Stimulated activated CD4-positive, alpha-beta T cell treated with anti-CD3 and anti-CD28 coated beads, Interleukin-15, amount 100 ng/mL, for 24 hours (primary cell): ENCODE measurements at regions not wholly inside any gene's neighbourhood (a gene's known extent, or its start where the extent isn't known, plus 50 kb on each side); places are given as distances from the start of the nearest gene placed in this dataset.
"Not testable (repeated sequence)": the region's sequence is repeated elsewhere in the genome, so short reads cannot be mapped to it uniquely, and the experiment has no call there.

ENCODE experiments used
- DNase-seq: peaks from one replicate; pipeline ENCODE4 v3.0.0-alpha.2; 2020

GRCh38 chr7:96558530-96558929, 151.1 kb downstream of the SEM1 start:
- no peak for DNase-seq

DNA sequence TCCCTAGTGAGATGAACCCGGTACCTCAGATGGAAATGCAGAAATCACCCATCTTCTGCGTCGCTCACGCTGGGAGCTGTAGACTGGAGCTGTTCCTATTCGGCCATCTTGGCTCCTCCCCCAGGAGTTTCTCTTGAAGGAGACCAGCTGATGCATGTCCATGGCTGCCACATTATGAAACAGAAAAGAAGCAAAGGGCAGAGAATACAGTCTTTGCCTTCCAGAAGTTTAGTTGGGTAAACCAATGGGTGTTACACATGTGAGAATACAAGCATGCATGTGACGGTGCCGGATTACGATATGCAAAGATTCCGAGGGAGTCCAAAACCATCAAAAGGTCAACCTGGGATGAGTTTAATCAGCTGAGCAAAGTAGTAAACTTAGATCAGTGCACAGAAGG, 151.6 kb downstream of the SEM1 start:
- no peak for DNase-seq

- DNase-seq, result not testable (repeated sequence)
Observed at GRCh38 chr7:96557598-96557997, 152.0 kb downstream of the SEM1 start.

- no peak for DNase-seq
Observed at GRCh38 chr7:96548664-96549063, 161.0 kb downstream of the SEM1 start.

GRCh38 chr7:96547371-96547811, 162.3 kb downstream of the SEM1 start:
- DNase-seq, result no peak

DNA sequence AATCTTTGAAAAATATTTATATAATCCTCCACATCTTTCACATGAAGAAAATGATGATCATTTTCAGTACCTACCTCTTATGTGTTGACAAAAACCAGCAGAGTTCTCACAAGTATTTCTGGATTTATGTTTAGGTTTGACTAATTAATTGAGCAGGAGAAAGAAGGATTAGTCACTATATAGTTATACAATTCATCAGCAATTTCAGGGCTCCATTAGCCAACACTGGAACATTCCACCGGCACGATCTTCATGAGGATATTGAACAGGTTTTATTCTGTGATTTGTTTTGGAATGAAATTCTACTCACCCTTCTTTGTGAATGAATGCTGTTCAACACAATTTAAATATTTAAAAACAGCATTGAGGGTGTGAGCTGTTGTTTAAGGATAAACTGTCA, 163.2 kb downstream of the SEM1 start:
- no peak for DNase-seq

- DNase-seq, result no peak
Observed at GRCh38 chr7:96539471-96539870, 170.2 kb downstream of the SEM1 start.

- DNase-seq, result no peak
Observed at GRCh38 chr7:96538632-96539031, 171.0 kb downstream of the SEM1 start.

- DNase-seq, result no peak
Observed at GRCh38 chr7:96534221-96534620, 175.4 kb downstream of the SEM1 start.

DNA sequence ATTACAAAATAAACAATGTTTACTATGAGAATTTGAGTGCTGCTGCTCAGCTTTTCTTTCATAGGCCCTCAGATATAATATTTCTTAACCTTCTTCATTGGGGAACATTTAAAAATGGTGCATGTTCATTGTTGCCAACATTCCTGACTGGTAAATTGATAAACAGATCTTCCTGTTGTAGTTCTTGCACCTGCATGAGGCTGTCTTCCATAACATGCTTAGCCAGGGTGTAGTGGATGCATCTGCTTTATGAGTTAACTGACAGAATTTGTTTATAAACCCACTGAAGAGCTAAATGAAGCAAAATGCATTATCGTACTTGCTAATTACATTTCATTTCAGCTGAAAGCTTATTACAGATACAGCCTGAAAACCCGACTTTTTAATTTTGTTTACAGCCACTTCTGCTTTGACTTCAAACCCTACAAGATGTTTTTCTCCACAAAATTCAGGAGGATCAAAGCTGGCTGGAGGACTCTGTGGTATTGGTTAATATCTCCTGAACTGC, 177.2 kb downstream of the SEM1 start:
- DNase-seq, result no peak

DNA sequence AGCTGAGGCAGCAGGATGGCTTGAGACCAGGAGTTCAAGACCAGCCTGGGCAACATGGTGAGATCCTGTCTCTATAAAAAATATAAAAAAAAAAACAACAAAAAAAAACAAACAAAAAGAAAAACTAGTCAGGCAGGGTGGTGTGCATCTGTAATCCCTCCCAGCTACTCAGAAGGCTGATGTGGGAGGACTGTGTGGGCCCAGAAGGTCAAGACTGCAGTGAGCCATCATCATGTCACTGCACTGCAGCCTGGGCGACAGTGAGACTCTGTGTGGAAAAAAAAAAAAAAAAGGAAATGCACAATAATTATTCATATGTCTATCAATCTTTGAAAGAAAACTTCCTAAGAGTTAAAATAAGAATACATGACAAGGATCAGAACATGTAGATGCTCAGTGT, 178.3 kb downstream of the SEM1 start:
- DNase-seq, result no peak

DNA sequence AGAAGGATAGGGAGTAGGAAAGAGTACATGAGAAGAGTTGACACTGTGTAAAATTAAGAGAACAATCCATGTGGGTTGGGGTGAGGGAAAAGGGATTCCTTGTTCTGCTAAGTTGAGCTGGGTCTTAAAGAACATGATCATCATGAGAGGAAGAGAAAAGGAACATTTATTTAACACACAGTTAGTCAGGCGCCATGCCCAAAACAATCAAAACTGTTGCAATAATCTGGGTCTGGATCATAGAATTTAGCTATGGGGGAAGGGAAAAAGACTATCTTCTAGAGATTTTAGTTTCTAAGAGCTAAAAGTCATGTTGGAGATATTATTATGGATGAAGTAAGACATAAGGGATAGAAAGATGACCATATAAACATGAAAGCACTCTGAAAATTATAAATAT, 178.9 kb downstream of the SEM1 start:
- DNase-seq, result no peak

DNA sequence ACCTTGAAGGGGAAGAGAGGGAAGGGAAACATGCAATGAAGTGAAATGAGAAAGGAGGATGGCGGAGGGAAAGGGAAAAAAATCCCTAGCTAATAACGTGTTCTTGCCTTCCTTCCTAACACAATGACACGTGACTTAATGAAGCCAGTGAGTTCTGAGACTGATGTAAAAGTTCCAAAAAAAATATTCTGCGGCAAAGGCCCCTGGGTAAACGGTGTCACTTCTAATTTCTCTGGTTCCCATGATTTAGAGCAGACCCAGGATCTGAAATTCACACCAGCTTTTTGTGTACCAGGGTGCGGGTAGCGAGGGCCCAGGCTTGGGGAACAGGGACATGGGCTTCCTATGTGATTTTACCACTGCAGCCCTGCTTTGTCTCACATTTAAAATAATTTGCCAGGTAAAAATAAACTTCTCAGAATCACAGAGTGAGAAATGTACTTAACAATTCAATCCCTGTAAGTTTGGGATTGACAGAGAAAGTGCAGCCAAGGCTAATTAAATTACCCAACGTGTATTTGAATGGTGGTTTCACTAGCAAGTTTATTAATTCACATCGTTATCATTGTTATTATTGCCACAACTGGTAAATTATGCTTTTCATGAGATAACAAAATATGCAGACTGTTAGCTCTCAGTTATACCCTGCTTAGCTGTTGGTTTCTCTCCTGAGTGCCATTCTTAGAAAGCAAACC, 182.4 kb downstream of the SEM1 start:
- no peak for DNase-seq

DNA sequence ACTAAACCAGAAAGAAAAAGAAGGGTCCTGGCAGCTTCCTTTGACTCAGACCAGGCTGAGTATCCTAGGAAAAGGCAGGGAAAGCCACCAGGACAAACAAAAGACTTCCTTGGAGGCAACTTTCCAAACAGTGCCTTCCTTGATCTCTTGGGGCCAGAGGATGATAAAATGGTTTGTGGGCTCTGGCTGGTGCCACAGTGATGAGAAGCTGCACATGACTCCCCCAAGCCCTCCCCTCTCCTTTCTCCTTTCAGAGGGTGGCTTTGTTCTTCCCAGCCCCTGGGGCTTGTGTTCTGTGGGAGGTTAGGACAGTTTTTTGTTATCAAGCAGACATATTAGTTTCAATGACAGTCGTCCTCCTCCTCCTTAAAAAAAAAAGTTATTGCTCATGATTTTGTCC, 183.2 kb downstream of the SEM1 start:
- DNase-seq, result no peak

DNA sequence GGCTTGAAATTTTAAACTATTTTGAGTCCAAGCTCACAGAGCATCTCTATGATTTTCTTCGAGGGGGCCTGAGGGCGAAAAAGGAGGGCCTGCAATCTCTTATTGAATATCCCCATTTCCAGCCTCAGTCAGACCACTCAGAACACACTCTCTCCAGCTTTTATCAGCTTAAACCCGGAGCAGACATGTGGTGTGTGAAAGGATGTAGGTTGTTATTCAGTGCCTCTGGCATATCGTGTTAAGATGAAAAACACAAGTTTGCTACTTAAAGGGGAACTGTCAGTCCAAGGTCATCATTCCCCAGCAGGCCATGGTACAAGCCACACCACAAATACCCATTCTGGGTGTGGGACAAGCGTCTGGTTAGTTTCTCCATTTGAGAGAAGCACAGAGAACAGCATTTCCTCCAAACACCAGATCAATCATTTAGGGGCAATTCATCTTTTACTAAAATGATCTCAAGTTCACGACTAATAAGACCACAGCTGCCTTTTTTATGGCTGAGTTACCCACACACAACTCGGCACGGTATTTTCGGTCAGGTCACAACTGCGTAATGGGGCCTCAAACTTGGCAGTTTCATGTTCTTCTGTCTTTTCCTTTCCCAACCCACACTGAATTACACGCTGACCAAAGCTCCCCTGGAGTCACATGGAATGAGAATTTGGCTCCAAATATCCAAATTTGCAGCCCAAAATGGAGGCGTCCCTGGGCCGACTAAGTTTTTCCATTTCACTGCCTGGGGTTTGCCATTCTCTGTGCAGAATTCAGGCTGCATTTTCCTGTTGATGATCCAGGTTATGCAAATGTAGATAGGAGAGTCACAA, 188.4 kb downstream of the SEM1 start:
- DNase-seq, result no peak

DNA sequence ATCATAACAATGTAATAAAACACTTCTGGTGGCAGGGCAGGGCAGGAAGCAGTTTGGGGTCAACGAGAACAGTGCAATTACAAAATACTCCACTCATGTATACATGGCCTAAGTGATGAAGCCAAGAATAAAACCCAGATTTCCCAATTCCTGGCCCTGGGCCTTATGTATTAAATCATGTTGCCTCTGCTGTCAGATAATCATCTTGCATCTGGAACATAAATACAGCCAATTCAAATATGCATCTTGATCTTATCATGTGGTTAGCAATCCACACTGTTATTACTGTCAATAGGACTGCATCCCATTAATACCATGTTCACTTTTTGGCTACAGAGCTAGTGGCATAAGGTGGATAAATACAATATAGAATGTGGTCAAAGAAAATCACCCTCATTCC, 186.5 kb upstream of the SLC25A13 start:
- no peak for DNase-seq

GRCh38 chr7:96503597-96503996, 181.7 kb upstream of the SLC25A13 start:
- no peak for DNase-seq

DNA sequence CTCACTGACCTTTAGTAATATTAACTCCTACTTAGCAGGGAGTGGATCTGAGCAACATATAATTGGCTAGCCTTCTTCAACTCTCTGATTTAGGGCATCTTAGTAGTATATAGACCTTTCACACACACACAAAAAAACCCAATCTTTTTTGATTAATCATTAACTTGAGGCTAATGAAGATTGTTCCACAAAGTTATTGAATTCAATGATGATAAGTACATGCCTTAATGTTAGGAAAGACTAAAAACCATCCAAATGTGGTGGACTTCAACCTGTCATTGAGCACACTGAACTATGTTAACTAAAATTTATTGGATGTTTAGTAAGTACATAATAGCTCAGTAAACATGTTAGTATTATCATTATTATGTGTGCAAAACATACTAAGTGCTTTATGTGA, 179.4 kb upstream of the SLC25A13 start:
- no peak for DNase-seq

GRCh38 chr7:96499532-96499931, 177.6 kb upstream of the SLC25A13 start:
- no peak for DNase-seq

DNA sequence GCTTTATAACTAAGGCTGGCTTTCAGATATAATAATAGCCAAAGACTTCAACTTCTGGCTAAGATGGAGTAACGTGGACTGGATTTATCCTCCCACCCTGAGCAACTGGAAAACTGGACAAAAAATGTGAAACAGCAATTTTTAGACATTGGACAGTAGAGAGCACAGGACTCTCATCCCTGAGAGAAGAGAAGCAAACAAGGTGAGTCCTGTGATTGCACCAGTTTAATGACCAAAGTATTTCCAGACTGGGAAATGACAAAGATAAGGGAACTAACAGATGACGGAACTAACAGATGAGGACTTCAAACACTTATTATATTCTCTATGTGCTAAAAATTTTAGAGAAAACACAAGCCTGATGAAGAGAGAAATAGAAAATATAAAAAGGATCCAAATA, 175.7 kb upstream of the SLC25A13 start:
- DNase-seq, result no peak

- DNase-seq, result peak; percentile 6
Observed at GRCh38 chr7:96495751-96496216, 173.9 kb upstream of the SLC25A13 start.

DNA sequence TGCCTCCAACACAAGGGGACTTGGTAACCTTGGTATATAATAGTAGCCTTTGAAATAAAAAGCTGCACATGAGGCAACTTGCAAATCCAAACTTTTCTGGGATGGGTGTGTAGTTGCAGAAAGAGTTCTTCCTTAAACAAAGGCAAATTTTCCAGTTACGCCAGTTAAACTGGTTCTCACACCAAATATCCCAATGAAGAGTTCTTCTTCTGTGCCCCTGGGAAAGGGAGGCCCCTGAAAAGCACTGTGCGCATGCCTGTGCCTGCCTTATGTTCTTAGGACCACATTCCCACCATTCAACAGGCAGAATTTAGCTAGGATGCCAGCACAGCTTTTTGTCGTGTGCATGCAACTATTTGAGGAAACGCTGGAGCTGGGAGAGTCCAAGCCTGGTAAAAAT, 164.8 kb upstream of the SLC25A13 start:
- no peak for DNase-seq

DNA sequence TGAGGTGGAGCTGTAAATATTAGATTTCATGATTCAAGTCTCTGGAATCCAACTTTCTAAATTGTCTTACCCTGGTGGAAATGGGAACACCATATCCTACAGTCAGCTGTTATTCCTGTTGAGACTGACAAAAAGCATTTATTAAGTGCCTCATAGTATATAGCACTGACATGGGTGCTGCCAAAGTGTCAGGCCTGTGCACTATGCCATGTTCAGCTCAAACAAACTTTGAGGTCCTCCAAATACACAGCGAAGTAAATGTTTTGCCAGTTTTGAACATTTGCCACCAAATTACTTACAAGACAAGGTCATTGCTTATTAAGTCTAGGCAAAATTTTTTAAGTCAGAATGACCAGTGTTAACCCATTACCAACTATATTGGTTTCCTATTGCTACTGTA, 162.9 kb upstream of the SLC25A13 start:
- DNase-seq, result no peak

GRCh38 chr7:96484091-96484490, 162.2 kb upstream of the SLC25A13 start:
- no peak for DNase-seq
